ENCODE measurements at regions not wholly inside any gene's neighbourhood (a gene's known extent, or its start where the extent isn't known, plus 50 kb on each side); places are given as distances from the start of the nearest gene placed in this dataset.

GRCh38 chr6:147740326-147740725 is 231.8 kb downstream of the SAMD5 start (continued):
- TF ChIP-seq, protein P1, sequence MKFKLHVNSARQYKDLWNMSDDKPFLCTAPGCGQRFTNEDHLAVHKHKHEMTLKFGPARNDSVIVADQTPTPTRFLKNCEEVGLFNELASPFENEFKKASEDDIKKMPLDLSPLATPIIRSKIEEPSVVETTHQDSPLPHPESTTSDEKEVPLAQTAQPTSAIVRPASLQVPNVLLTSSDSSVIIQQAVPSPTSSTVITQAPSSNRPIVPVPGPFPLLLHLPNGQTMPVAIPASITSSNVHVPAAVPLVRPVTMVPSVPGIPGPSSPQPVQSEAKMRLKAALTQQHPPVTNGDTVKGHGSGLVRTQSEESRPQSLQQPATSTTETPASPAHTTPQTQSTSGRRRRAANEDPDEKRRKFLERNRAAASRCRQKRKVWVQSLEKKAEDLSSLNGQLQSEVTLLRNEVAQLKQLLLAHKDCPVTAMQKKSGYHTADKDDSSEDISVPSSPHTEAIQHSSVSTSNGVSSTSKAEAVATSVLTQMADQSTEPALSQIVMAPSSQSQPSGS (IDR thresholded peaks at IDR 0.05; ENCODE audit: low read length), result no peak
- TF ChIP-seq RFX5 (IDR thresholded peaks at IDR 0.05; ENCODE audit: borderline replicate concordance, low read depth, low read length) (no peak), EGR1 (IDR thresholded peaks at IDR 0.05; ENCODE audit: borderline replicate concordance, low read depth, low read length) (no peak), POU5F1 (IDR thresholded peaks at IDR 0.05; ENCODE audit: low read depth, low read length) (no peak), POLR2A (IDR thresholded peaks at IDR 0.05; ENCODE audit: control extremely low read depth in 1 of 2, low read depth in 2 of 2, low read length in 2 of 2) (no peak), SIRT6 (IDR thresholded peaks at IDR 0.05; ENCODE audit: low read length) (no peak), SAP30 (IDR thresholded peaks at IDR 0.05; ENCODE audit: insufficient read depth, insufficient replicate concordance, low read length) (no peak), TEAD4 (IDR thresholded peaks at IDR 0.05; ENCODE audit: low read depth, low read length) (no peak)

Measured in H1 (cell line).